ENCODE measurements at regions not wholly inside any gene's neighbourhood (a gene's known extent, or its start where the extent isn't known, plus 50 kb on each side); places are given as distances from the start of the nearest gene placed in this dataset.

- TF ChIP-seq ZNF713 (CRISPR knock-in tag; IDR thresholded peaks at IDR 0.05), result no peak
- no peak for TF ChIP-seq BCLAF1 (IDR thresholded peaks at IDR 0.05)
- no peak for TF ChIP-seq SKI (IDR thresholded peaks at IDR 0.05; ENCODE audit: partially characterized antibody)
- TF ChIP-seq ZNF740 (CRISPR knock-in tag; IDR thresholded peaks at IDR 0.05), result no peak
- TF ChIP-seq ZNF547 (CRISPR knock-in tag; IDR thresholded peaks at IDR 0.05), result no peak
- TF ChIP-seq NBN (conservative IDR thresholded peaks at IDR 0.05), result no peak
- TF ChIP-seq NR0B2 (CRISPR knock-in tag; IDR thresholded peaks at IDR 0.05), result no peak
- no peak for TF ChIP-seq ZNF7 (CRISPR knock-in tag; IDR thresholded peaks at IDR 0.05)
- no peak for TF ChIP-seq SMARCE1 (IDR thresholded peaks at IDR 0.05; ENCODE audit: borderline replicate concordance)
- TF ChIP-seq ZNF503 (CRISPR knock-in tag; IDR thresholded peaks at IDR 0.05), result no peak
- no peak for TF ChIP-seq SUZ12 (IDR thresholded peaks at IDR 0.05; ENCODE audit: low read depth, low read length)
- no peak for TF ChIP-seq KDM4B (CRISPR knock-in tag; IDR thresholded peaks at IDR 0.05)
- no peak for TF ChIP-seq KLF13 (CRISPR knock-in tag; IDR thresholded peaks at IDR 0.05)
- TF ChIP-seq MZF1 (CRISPR knock-in tag; IDR thresholded peaks at IDR 0.05; ENCODE audit: borderline replicate concordance), result no peak
- no peak for TF ChIP-seq ZNF576 (CRISPR knock-in tag; IDR thresholded peaks at IDR 0.05)
- no peak for TF ChIP-seq PITX1 (CRISPR knock-in tag; IDR thresholded peaks at IDR 0.05)
- TF ChIP-seq ZNF335 (CRISPR knock-in tag; IDR thresholded peaks at IDR 0.05), result no peak
- no peak for TF ChIP-seq SIN3A (IDR thresholded peaks at IDR 0.05; ENCODE audit: borderline replicate concordance, low read depth, low read length)
- no peak for TF ChIP-seq TBX3 (IDR thresholded peaks at IDR 0.05; ENCODE audit: borderline replicate concordance)
- no peak for TF ChIP-seq KMT2A (CRISPR knock-in tag; IDR thresholded peaks at IDR 0.05)
- POLR2A ChIA-PET, result no interaction called here
- FAIRE-seq (no peak), ATAC-seq (no peak), DNase-seq (ENCODE audit: low spot score) (no peak)
- Histone ChIP-seq H3K4me1 (ENCODE audit: insufficient read depth, low read length) (peaks cover 6% of the 10 kb centered on the region), H3K27me3 (ENCODE audit: control insufficient read depth in 1 of 2, insufficient read depth in 2 of 2, low read length in 2 of 2) (no peaks in the 10 kb centered on the region), H2AFZ (ENCODE audit: low read length) (no peak overlapping the region), H4K20me1 (ENCODE audit: insufficient read depth, low read length) (no peaks in the 10 kb centered on the region), H3K27ac (ENCODE audit: extremely low read length, insufficient read depth, low read length) (no peak overlapping the region), H3K9ac (ENCODE audit: insufficient read depth, low read depth, low read length) (no peak overlapping the region), H3K9me3 (ENCODE audit: low read length) (no peaks in the 10 kb centered on the region), H3K79me2 (ENCODE audit: insufficient read depth, low read length) (no peaks in the 10 kb centered on the region), H3K36me3 (replicated peaks in 1 of 2; ENCODE audit: control insufficient read depth in 1 of 2, insufficient read depth in 2 of 2, low read length in 2 of 2) (no peaks in the 10 kb centered on the region), H3K4me2 (ENCODE audit: low read depth, low read length) (no peak overlapping the region), H3K4me3 (replicated peaks in 1 of 3; ENCODE audit: insufficient read depth in 1 of 3, low read depth in 2 of 3, low read length in 3 of 3) (no peak overlapping the region)
- intact Hi-C loops (cut with micrococcal nuclease; ENCODE audit: unreplicated experiment), result no loop called here
- CTCF ChIA-PET (ENCODE audit: low intra/inter-chr PET ratio, low total read pairs), result no interaction called here
- in situ Hi-C loops (cut with HindIII; ENCODE audit: extremely low pct_ligation_motif_present, low pct_unique_long_range_greater_than_20kb), result no loop called here
- no TSS peak for BruUV-seq (replicated peaks)
Measured at GRCh38 chr1:166272851-166273250, 106.0 kb upstream of the FAM78B start.

Data from HepG2 (cell line).